ENCODE measurements at regions not wholly inside any gene's neighbourhood (a gene's known extent, or its start where the extent isn't known, plus 50 kb on each side); places are given as distances from the start of the nearest gene placed in this dataset. TPM values are rescaled to one million over a fixed set of nuclear protein-coding genes. Genes with fewer than 3 reads are reported as not detected.

Small RNAs in the stretch of these regions (small RNA-seq; reads per million reads assigned to genes)
- not detected for gene RNU6-316P

Measured in vagina (tissue), 1 donor.